GM12878 (cell line): ENCODE measurements at regions not wholly inside any gene's neighbourhood (a gene's known extent, or its start where the extent isn't known, plus 50 kb on each side); places are given as distances from the start of the nearest gene placed in this dataset.

Source experiments
- EP300 ChIP-seq, 2 experiments: fragments of 150-350 bp in 1 of 2; IDR thresholded peaks; 2 replicates each; pipeline ENCODE4 v1.6.1; 2011 to 2012; ENCODE audit warnings: low read depth in 2 of 2, low read length in 2 of 2, borderline replicate concordance in 1 of 2, improper control_type of control experiment in 1 of 2, inconsistent platforms in 1 of 2; ENCODE audit not compliant: control insufficient read depth in 1 of 2
- MAX ChIP-seq: IDR thresholded peaks from 2 replicates; pipeline ENCODE4 v1.6.1; 2012; ENCODE audit warnings: low read depth, low read length, improper control_type of control experiment
- SMC3 ChIP-seq: IDR thresholded peaks from 2 replicates; pipeline ENCODE4 v1.6.1; 2011; ENCODE audit warnings: low read length, improper control_type of control experiment, borderline replicate concordance
- ZNF384 ChIP-seq: IDR thresholded peaks from 2 replicates; pipeline ENCODE4 v1.6.1; 2012; ENCODE audit warnings: low read depth, mild to moderate bottlenecking, low read length, improper control_type of control experiment, borderline replicate concordance

GRCh38 chr15:88389120-88389519 is 78.1 kb downstream of the MRPL46 start:
- TF ChIP-seq SMC3, result no peak
- no peak for TF ChIP-seq EP300 (IDR thresholded peaks at IDR 0.05; ENCODE audit: borderline replicate concordance in 1 of 2, control insufficient read depth in 1 of 2, low read depth in 2 of 2, low read length in 2 of 2)
- no peak for TF ChIP-seq MAX
- no peak for TF ChIP-seq ZNF384
